Fibroblast of skin of scalp (primary cell): ENCODE measurements at regions not wholly inside any gene's neighbourhood (a gene's known extent, or its start where the extent isn't known, plus 50 kb on each side); places are given as distances from the start of the nearest gene placed in this dataset.

ENCODE experiments used
- DNase-seq: peaks from one replicate; pipeline ENCODE4 v3.0.0-alpha.2; 2013

GRCh38 chr7:106776618-106777347, 88.3 kb upstream of the PIK3CG start:
- no peak for DNase-seq

GRCh38 chr7:106777674-106778299, 87.3 kb upstream of the PIK3CG start:
- no peak for DNase-seq

- DNase-seq = peak; percentile 56
Observed at GRCh38 chr7:106778656-106779250, 86.3 kb upstream of the PIK3CG start.

- DNase-seq = no peak
Observed at GRCh38 chr7:106779877-106780276, 85.2 kb upstream of the PIK3CG start.

GRCh38 chr7:106781007-106781406, 84.1 kb upstream of the PIK3CG start:
- DNase-seq = no peak

- DNase-seq = no peak
Observed at GRCh38 chr7:106781828-106782544, 83.1 kb upstream of the PIK3CG start.

- no peak for DNase-seq
Observed at GRCh38 chr7:106783286-106783685, 81.8 kb upstream of the PIK3CG start.

- DNase-seq = no peak
Observed at GRCh38 chr7:106788637-106789036, 76.4 kb upstream of the PIK3CG start.

GRCh38 chr7:106791526-106791925, 73.6 kb upstream of the PIK3CG start:
- DNase-seq = no peak

GRCh38 chr7:106792233-106792926, 72.7 kb upstream of the PIK3CG start:
- no peak for DNase-seq

- DNase-seq = peak; percentile 20
Observed at GRCh38 chr7:106793015-106793975, 71.8 kb upstream of the PIK3CG start.

GRCh38 chr7:106794276-106795083, 70.6 kb upstream of the PIK3CG start:
- no peak for DNase-seq

- no peak for DNase-seq
Observed at GRCh38 chr7:106795084-106795876, 69.8 kb upstream of the PIK3CG start.

GRCh38 chr7:106795877-106796231, 69.2 kb upstream of the PIK3CG start:
- no peak for DNase-seq

GRCh38 chr7:106797937-106798336, 67.1 kb upstream of the PIK3CG start:
- DNase-seq = no peak

GRCh38 chr7:106802589-106802988, 62.5 kb upstream of the PIK3CG start:
- no peak for DNase-seq

GRCh38 chr7:106806556-106806955, 58.5 kb upstream of the PIK3CG start:
- DNase-seq = no peak

GRCh38 chr7:106807474-106807873, 57.6 kb upstream of the PIK3CG start:
- DNase-seq = no peak

GRCh38 chr7:106808967-106809635, 56.0 kb upstream of the PIK3CG start:
- no peak for DNase-seq
